NCI-H1105 treated with DMSO at 0.1 percent for 48 hours (cell line): ENCODE measurements at regions not wholly inside any gene's neighbourhood (a gene's known extent, or its start where the extent isn't known, plus 50 kb on each side); places are given as distances from the start of the nearest gene placed in this dataset.

Experiments used
- DNase-seq: peaks from one replicate; lab custom pipeline; 2025; lab: John Stamatoyannopoulos, UW

GRCh38 chr3:153974614-153975013, 146.6 kb upstream of the ARHGEF26 start:
- DNase-seq, result no peak

GRCh38 chr3:153976891-153977554, 144.2 kb upstream of the ARHGEF26 start:
- no peak for DNase-seq

DNA sequence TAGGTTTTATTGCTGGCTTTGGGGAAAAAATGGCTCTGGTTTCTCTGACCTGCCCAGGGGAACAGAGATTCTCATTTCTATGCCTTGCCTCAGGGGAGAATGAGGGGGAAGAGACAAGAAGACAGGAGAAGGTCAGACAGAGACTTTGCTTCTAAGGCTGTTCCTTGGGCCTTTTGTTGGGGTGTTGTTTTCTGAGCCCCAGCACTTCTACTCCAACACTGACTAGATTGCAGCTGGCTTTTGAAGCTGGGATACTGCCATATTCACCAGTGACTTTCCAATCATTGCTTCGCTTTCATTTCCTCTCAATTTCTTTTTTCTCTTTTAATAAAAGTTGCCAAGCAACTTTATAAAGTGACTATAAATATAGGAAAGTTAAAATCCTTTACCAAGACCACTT, 143.2 kb upstream of the ARHGEF26 start:
- no peak for DNase-seq

DNA sequence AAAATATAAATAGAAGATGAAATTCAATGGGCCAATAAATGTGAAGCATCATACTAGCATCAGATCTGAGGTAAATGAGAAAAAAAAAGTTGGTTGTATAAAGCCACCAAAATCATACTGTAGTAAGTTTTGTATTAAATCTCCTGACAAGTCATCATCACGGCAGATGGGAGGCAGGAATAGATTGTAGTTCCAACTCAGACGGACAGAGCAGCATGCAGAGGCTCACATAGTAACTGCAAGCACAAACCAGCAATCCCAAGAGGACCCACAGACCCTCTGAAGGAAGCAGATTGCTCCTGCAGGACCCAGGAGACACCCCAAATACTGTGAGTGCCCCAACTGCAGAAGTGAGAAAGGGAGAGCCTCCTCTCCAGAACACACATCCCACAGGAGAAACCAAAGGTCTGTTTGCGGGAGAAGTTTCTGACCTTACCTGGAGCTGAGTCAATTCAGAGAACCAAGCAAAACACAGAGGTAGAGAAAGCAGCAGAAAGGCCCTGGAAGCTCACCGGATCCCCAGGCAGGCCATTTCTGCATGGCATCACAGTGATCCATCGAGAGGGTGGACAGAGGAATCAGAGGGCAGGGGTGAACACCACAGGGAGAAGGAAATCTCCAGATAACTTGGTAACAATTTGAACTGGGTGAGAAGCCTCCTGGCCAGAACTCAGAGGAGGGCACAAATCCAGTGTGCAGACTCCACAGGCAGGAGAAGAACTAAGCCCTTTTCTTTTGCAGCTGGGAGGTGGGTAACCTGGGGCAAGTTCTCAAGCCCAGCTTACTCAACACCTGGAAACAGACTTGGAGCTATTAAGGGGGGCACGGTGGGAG, 141.6 kb upstream of the ARHGEF26 start:
- DNase-seq, result no peak

DNA sequence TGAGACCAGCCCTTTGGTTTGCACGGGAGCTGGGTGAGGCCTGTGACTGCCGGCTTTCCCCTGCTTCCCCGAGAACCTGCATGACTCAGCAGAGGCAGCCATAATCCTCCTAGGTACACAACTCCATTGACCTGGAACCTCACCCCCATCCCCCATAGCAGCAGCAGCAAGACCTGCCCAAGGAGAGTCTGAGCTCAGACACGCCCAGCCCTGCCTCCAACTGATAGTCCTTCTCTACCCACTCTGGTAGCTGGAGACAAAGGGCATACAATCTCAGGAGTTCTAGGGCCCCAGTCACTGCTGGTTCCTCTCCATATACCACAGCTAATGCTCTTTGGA, 141.0 kb upstream of the ARHGEF26 start:
- DNase-seq, result no peak

DNA sequence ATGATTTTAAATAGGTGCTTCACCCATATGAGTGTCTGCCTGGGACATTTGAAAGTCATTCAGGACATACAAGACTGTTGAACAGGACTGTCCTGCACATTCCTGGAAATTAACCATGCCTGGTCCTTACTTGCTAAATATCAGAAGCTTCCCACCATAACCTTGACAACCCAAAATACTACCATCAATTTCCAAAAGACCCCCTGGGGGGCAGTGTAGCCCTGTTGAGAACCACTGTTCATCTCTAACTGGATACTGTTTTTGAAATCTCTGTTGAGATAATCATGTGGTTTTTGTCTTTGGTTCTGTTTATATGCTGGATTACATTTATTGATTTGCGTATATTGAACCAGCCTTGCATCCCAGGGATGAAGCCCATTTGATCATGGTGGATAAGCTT, 123.8 kb upstream of the ARHGEF26 start:
- DNase-seq, result peak; percentile 20

GRCh38 chr3:154003649-154004048, 117.5 kb upstream of the ARHGEF26 start:
- no peak for DNase-seq

DNA sequence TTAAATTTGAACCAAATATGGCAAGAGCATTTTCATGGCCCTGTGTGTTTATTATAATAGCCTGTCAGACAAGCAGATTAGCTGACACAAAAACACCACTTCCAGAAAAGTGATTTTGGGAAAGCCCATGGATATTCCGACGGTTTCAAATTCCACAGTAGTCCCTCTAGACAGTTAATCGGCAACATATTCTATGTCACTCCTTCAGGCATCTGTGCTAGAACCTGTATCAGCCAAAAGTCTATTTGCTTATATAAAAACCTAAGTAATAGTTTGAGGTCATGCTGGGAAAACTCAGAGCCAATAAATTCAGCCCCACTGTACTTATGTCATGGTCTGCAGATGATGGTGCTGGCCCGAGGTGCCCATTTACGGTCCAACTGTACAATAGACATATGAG, 110.2 kb upstream of the ARHGEF26 start:
- no peak for DNase-seq

GRCh38 chr3:154013736-154014135, 107.5 kb upstream of the ARHGEF26 start:
- DNase-seq, result no peak

DNA sequence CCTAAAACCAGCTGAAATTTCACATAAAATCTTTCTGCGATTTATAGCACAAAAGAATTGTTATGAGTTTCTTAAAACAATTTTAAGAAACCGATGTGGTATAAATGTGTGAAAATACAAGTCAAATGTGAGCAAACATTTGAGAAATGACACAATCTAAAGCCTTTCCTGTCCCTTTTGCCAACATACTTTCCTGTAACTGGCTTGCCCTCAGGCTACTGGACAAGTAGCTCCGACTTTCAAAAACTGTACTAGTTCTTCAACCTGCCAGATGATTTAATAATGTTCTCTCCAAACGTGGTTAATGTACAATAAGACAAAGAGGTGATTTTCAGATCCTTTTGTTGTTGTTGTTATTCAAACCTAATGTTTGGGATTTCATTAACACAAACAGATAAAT, 105.9 kb upstream of the ARHGEF26 start:
- DNase-seq, result no peak

DNA sequence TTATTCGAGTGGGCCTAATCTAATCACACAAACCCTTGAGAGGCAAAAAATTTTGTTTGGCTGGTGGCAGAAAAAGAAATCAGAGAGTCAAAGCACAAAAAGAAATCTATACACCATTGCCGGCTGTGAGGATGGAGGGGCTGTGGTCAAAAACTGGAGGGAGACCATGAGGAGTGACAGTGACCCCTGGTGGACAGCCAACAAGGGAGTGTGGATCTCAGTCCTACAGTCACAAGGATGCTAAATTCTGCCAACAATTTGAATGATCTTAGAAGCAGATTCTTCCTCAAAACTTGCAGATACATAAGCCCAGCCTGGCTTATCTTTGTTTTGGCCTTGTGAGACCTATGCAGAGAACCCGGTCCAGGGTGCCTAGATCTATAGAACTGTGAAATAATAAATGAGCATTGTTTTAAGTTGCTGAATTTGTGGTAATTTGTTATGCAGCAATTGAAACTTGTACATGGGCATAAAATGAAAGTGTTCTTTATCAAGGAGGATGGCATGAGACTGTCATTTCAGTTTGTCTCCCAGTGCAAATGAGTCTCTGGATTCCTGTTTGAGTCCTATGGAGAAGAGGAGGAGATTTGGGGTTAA, 103.0 kb upstream of the ARHGEF26 start:
- DNase-seq, result peak; percentile 10

GRCh38 chr3:154022606-154023005, 98.6 kb upstream of the ARHGEF26 start:
- DNase-seq, result no peak

DNA sequence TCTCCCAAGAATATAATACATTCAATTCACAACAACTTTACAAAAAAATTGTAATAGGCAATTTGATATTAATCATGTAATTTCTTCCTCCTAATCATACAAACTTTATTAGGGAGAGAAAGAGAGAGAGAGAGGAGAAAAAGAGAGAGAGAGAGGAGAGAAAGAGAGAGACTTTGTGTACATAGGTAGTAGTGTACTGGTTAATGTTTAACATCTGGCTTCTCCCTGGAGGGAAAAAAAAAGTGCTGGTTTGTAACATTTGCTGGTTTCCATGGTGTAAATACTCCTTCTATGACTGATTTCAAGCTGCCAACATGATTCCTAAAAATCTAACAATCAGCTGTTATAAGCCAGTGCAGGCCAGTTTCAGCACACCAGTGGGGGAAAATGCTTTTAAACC, 98.0 kb upstream of the ARHGEF26 start:
- DNase-seq, result no peak

GRCh38 chr3:154025007-154025406, 96.2 kb upstream of the ARHGEF26 start:
- no peak for DNase-seq

DNA sequence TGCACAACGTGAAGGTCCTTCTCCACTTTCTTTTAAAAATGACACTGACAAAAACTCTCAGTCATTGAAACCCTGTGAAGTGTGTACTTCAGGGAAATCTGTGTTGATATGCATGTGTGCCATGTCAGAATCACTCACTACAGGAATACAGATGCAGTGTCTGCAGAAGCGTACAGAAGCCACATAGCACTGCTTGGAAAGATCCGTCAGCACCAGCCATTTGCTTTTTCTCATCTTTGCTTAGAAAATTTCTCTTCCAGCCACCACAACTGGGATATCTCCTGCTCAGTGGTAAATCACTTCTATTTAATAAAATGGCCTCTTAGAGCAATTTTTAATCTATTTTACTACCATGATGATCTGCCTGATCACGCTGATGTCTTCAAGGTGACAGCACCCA, 91.3 kb upstream of the ARHGEF26 start:
- DNase-seq, result no peak

DNA sequence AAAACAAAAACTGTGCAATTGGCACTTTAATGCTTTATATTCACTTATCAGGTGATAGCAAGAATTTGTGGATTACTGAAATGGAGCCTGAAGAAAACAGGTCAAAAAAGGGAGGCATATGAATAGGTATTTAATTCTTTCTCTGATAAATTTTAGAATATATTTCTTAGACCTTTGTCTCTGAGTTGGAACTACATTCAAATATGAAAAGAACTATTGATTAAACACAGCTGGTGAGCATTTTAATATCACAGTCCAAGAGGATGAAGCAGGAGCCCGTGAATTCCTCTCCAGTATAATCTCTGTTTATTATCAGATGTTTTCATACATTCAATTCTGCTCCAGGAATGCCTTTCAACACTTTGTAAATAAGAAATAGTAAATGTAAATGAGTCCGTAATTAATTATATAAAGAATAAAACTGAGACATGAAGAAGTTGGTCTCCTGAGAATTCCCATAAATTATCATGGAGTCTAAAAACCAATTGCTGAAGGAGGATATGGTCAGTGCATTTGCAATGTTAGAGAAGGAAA, 86.3 kb upstream of the ARHGEF26 start:
- DNase-seq, result no peak

DNA sequence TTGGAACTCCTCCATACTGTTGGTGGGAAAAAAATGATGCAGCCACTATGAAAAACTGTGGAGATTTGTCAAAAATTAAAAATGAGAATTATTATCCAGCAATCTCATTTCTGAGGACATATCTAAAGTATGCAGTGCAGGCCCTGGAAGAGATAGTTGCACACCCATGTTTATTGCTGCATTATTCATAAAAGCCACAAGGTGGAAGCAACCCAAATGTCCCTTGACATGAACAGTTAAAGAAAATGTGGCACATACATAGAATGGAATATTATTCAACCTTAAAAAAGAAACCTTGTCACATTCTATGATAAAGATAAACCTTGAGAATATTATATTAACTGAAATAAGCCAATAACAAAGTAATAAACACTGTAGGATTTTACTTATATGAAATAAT, 80.9 kb upstream of the ARHGEF26 start:
- peak; percentile 21 for DNase-seq

DNA sequence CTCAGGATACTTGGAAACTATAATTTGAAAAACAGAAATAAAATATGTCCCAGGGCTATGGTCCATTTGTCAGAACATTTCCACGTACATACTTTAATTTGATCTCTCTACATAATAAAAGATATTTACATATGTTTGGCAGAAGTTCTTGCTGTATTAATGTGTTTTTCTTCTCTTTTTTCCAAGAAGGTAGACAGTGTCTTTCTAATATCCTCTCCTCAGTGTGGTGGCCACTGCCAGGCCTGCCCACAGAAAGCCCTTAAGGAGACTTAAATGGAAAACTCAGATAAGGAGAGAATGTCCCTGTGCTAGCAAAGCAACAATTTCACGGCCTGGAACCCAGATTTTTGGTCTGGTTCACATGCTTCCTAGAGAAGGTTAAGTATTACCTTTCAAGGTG, 76.5 kb upstream of the ARHGEF26 start:
- DNase-seq, result no peak

DNA sequence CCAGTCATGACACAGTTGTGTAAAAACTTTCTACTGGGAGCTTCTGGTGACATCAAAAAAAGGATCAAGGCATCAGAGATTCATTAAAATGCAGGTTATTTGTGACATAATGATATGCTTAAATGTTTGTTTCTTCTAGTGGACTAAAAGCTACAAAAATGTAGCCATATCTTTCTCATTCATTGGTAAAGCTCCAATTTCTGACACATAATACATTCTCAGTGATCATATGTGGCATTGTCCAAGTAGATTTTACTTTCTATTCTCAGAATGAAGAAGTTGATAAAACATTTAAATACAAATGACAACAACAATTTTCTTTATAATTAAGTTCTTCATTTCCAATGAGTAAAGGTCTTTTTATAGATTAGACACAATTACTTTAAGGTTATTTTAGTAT, 71.0 kb upstream of the ARHGEF26 start:
- DNase-seq, result no peak

GRCh38 chr3:154050766-154051165, 70.4 kb upstream of the ARHGEF26 start:
- DNase-seq, result no peak

- no peak for DNase-seq
These were observed 61.4 kb upstream of the ARHGEF26 start for GRCh38 chr3:154059833-154060232.

GRCh38 chr3:154060238-154061000, 60.8 kb upstream of the ARHGEF26 start:
- DNase-seq, result no peak
